Lower lobe of right lung (tissue), 2 donors: ENCODE measurements at regions not wholly inside any gene's neighbourhood (a gene's known extent, or its start where the extent isn't known, plus 50 kb on each side); places are given as distances from the start of the nearest gene placed in this dataset.

ENCODE experiments used
- ATAC-seq, 2 donors: fragments of 200-7000 bp; cut with Tn5 transposase; one replicate each; pipeline ENCODE4 v1.9.1; 2020 to 2022; ENCODE audit warnings: mild to moderate bottlenecking in 2 of 2, moderate library complexity in 2 of 2
- DNase-seq: peaks from one replicate; pipeline ENCODE4 v3.0.0-alpha.2; 2020
- H3K27ac ChIP-seq: fragments of 200-600 bp; one replicate; pipeline ENCODE4 v1.8.0; 2022
- H3K27me3 ChIP-seq: fragments of 200-600 bp; one replicate; pipeline ENCODE4 v1.8.0; 2022; ENCODE audit warnings: low read depth
- H3K36me3 ChIP-seq: fragments of 200-600 bp; one replicate; pipeline ENCODE4 v1.8.0; 2022; ENCODE audit warnings: mild to moderate bottlenecking
- H3K4me1 ChIP-seq: fragments of 200-600 bp; one replicate; pipeline ENCODE4 v1.8.0; 2022
- H3K4me3 ChIP-seq: fragments of 200-600 bp; one replicate; pipeline ENCODE4 v1.8.0; 2022; ENCODE audit warnings: mild to moderate bottlenecking
- H3K9me3 ChIP-seq: fragments of 200-600 bp; one replicate; pipeline ENCODE4 v1.8.0; 2022
- intact Hi-C: fragments of 100-400 bp; cut with DNase I; formaldehyde crosslinking; loops from one replicate; pipeline ENCODE4 v1.11.0; 2022
- TF ChIP-seq, protein P1 (sequence below): fragments of 200-600 bp; IDR thresholded peaks from one replicate; pipeline ENCODE4 v1.8.0; 2022; ENCODE audit warnings: antibody characterized with exemption, mild to moderate bottlenecking
- donor health status: DM: no; HTN: yes; CAD: no; lungs with severe emphysema.

GRCh38 chr4:135573251-135573650, 1371.7 kb upstream of the PABPC4L start:
- TF ChIP-seq, protein P1, sequence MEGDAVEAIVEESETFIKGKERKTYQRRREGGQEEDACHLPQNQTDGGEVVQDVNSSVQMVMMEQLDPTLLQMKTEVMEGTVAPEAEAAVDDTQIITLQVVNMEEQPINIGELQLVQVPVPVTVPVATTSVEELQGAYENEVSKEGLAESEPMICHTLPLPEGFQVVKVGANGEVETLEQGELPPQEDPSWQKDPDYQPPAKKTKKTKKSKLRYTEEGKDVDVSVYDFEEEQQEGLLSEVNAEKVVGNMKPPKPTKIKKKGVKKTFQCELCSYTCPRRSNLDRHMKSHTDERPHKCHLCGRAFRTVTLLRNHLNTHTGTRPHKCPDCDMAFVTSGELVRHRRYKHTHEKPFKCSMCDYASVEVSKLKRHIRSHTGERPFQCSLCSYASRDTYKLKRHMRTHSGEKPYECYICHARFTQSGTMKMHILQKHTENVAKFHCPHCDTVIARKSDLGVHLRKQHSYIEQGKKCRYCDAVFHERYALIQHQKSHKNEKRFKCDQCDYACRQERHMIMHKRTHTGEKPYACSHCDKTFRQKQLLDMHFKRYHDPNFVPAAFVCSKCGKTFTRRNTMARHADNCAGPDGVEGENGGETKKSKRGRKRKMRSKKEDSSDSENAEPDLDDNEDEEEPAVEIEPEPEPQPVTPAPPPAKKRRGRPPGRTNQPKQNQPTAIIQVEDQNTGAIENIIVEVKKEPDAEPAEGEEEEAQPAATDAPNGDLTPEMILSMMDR = no peak
- Histone ChIP-seq H3K4me1 (no peaks in the 10 kb centered on the region), H3K27ac (no peak overlapping the region), H3K27me3 (no peaks in the 10 kb centered on the region), H3K36me3 (no peaks in the 10 kb centered on the region), H3K9me3 (no peaks in the 10 kb centered on the region), H3K4me3 (no peak overlapping the region)
- no peak for DNase-seq
- ATAC-seq = no peak
- intact Hi-C loops = no loop called here

- H3K9me3 ChIP-seq = no peaks in the 10 kb centered on the region
- H3K27me3 ChIP-seq = no peaks in the 10 kb centered on the region
- TF ChIP-seq, protein P1 = no peak
Observed at GRCh38 chr4:135564090-135564489, 1362.5 kb upstream of the PABPC4L start.

DNA sequence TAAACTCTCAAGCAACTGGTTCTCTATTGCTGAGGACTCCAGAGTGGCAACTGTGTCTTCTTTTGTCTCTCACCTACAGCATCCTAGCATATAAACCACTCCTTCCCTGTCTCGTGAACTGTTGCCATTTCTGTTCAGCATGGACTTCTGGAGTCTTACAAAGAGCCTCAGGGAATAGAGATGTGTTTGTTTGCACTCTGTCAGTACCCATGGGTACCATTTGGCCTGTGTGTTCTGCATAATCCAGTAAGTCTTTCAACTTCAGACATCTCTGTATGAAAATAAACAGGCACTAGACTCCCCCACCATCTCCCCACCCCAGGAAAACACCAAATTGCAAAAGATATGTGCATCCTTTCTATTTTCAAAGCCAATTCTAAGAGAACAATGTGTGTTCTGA, 1351.6 kb upstream of the PABPC4L start:
- TF ChIP-seq, protein P1 = no peak
- H3K27me3 ChIP-seq = no peaks in the 10 kb centered on the region
- no peak overlapping the region for H3K27ac ChIP-seq
- no peaks in the 10 kb centered on the region for H3K9me3 ChIP-seq
- DNase-seq = no peak
- no peak overlapping the region for H3K4me3 ChIP-seq
- H3K36me3 ChIP-seq = no peaks in the 10 kb centered on the region
- intact Hi-C loops = no loop called here
- no peak for ATAC-seq
- no peaks in the 10 kb centered on the region for H3K4me1 ChIP-seq

More at GRCh38 chr4:135564090-135564489, 1362.5 kb upstream of the PABPC4L start:
- Histone ChIP-seq H3K36me3 (no peaks in the 10 kb centered on the region), H3K4me3 (no peak overlapping the region), H3K27ac (no peak overlapping the region), H3K4me1 (no peaks in the 10 kb centered on the region)
- DNase-seq (no peak), ATAC-seq (no peak)
- intact Hi-C loops = no loop called here

GRCh38 chr4:135552131-135552530, 1350.5 kb upstream of the PABPC4L start:
- H3K4me3 ChIP-seq = no peak overlapping the region
- ATAC-seq (no peak), DNase-seq (no peak)
- H3K27ac ChIP-seq = no peak overlapping the region
- TF ChIP-seq, protein P1 = no peak
- no peaks in the 10 kb centered on the region for H3K27me3 ChIP-seq
- no peaks in the 10 kb centered on the region for H3K4me1 ChIP-seq
- intact Hi-C loops = no loop called here
- H3K9me3 ChIP-seq = no peaks in the 10 kb centered on the region
- no peaks in the 10 kb centered on the region for H3K36me3 ChIP-seq

DNA sequence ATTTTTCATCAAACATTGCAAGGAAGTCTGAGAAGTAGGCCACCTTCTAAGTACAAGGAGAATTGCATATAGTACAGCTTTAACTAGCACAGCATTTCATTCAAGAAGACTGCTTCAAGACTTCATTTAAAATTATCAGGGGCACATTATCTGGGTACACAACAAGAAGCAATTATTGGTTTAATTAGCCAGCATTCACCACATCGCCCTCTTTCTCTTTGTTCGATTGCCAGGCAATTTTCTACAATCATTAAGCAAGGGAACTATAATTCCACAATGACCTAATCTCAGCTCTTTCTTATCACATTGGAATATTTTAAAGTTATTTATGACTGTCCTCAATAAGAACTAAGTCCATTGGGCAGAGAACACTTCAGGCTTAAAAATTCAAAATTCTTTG, 1347.1 kb upstream of the PABPC4L start:
- H3K27ac ChIP-seq = no peak overlapping the region
- TF ChIP-seq, protein P1 = no peak
- no peaks in the 10 kb centered on the region for H3K36me3 ChIP-seq
- intact Hi-C loops = no loop called here
- no peaks in the 10 kb centered on the region for H3K9me3 ChIP-seq
- ATAC-seq (no peak), DNase-seq (no peak)
- no peaks in the 10 kb centered on the region for H3K4me1 ChIP-seq
- no peaks in the 10 kb centered on the region for H3K27me3 ChIP-seq
- H3K4me3 ChIP-seq = no peak overlapping the region
